GM21528 (cell line): ENCODE measurements at regions not wholly inside any gene's neighbourhood (a gene's known extent, or its start where the extent isn't known, plus 50 kb on each side); places are given as distances from the start of the nearest gene placed in this dataset.

Source experiments
- ATAC-seq: cut with Tn5 transposase; IDR thresholded peaks from one replicate; pipeline ENCODE4 v1.9.1; 2021; ENCODE audit warnings: mild to moderate bottlenecking, moderate library complexity; ENCODE audit not compliant: unreplicated experiment, low FRiP score

DNA sequence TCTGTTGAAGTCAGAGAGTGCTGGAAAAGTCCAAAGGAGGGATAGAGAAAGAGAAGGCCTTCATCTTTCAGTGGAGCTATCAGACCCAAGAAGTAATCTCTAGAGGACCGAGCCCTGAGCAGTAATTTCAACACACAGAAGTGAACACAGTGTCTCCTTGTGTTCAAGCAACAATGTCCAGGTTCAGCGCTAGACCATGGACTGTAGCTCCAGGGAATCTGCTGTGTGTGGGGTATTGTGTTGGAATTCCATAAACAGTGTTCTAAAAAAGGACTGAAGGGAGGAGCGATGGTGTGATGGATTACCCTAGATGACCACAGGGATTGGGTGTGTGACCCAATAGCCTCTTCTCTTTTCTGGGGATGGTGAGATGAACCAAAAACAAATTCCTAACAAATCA, 165.9 kb downstream of the BLID start:
- no peak for ATAC-seq

DNA sequence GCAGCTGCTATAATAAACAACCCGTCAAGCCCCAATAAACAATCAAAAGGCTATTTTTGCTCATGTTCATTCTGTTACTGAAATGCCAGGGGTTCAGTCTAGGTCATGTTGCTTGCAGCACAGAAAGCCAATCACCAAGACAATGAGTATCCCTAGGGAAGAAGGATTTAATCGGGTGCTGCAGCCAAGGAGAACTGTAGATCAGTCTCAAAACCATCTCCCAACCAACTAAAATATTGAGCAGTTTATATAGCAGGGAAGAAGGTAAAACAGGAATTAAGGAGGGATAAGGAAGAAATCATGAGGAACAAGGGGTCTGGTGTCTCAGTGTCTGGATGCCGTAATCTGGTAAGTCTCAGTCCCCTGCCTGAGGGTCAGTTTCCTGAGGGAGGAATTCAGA, 169.5 kb downstream of the BLID start:
- no peak for ATAC-seq

DNA sequence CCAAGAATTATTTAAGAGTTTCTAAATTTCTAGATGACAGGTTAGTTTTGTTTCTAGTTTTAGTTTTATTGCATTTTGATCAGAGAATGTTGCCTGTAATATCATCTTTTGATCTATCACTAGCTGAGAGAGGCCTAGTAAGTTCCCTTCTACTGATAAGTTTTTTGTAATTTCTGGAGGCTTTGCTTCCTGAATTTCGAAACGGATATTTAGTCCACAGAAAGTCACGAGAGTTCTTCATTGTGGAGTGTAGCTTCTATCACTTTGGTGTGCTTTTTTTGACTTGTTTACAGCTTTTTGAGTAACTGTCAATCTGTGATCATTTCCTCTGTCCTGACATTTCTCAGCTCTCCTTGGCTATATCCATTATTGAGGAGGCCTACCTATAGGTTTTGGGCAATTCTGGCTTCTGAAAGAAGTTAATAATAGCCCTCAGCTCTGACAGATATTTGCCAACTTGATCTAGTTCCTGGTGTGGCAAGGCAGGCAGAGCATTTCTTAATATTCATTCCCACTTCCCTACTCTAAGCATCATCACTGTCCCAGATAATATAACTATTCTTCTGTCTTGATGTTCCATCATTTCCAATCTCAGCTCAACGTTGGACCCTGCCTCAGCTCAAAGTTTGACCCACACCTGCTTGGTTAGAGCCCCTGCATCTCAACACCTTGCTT, 171.3 kb downstream of the BLID start:
- ATAC-seq: no peak

DNA sequence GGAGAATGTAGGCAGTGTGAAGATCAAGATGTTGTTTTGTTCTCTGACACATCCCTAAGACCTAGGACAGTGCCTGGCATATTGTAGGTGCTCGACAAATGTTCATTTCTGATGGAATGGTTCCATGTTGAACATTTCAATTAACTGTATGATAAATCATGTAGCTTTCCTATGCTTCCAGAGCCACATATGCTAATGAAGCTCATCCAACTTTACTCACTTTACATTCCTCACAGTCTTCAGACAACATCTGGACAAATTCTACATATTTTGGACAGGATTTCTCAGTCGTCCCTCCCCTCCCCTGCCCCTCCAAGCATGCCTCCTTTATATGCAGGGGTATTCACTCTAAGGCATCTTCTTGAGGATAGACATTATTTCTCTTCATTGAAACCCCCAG, 177.9 kb downstream of the BLID start:
- ATAC-seq: no peak

DNA sequence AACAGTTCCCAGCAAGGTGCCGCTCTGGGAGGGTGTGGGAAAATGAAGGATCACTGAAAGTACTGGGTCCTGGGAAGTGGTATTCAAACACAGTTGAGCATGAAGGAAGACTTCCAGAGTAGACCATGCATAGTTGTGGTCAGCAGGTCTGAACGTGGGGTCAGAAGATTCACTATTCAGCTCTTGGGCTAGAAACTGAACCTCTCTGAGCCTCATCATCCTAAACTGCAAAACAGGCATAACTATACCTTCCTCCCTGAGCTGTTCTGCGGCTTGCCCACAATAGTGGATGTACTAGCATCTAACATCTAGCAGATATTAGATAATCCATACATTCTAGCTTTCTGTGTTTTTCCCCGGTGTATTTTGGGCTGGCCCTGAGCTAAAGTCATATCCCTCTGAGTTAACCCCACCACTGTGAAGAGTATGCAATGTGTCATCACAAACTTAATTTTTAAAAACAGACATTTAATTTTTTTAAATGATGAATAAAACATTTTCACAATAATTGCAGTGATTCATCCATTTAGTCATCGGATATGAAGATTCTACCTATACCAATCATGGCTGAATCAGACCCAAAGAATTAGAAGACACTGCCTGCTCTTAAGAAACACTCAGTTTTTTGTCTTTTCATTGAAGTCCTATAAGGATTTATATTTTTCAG, 179.1 kb downstream of the BLID start:
- no peak for ATAC-seq

DNA sequence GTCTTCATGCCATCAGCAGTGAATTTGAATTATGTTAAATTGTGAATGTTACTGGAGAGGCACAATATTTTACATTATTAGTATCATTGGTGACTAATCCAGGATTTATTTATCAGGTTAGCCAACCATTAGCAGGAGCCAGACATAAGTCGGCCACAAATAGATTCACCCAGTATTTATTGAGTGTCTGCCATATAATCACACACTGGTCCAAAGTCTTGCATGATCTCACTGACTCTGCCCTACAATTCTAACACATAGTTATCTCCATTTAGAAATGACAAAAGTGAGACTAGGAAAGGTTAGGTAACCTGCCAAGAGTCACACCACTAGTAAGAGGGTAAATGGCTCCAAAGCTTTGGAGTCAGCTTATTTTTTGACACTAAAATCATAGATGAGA, 179.6 kb downstream of the BLID start:
- no peak for ATAC-seq

DNA sequence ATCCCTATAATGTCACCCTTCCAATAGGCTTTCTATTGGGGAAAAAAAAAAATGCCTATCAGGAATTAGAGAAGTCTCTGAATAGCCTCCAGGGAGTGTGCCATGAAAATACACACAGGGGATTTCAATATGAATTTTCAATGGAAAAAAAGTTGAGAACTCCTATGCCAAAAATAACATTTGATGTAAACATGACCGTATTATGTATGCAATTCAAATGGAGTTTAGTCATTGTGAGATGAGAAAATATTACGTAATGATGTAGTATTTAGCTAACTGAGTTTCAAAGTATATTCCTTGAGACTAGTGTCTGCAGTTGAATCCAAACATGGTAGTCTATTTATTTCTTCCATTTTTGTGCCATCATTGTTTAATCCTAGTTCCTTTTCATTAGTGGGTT, 182.3 kb downstream of the BLID start:
- no peak for ATAC-seq

DNA sequence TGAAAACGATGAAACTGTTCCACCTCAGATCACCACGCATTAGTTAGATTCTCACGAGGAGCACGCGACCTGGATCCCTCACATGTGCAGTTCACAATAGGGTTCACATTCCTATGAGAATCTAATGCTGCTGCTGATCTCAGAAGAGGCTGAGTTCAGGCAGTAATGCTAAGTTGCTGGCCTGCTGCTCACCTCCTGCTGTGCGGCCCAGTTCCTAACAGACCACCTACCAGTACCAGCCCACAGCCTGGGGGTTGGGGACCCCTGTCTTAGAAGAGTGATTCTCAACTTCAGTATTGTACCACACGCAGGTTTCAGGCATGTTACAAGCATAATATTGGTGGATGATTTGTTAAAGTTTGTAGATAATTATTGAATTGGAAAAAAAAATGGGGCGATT, 182.7 kb downstream of the BLID start:
- ATAC-seq: no peak

DNA sequence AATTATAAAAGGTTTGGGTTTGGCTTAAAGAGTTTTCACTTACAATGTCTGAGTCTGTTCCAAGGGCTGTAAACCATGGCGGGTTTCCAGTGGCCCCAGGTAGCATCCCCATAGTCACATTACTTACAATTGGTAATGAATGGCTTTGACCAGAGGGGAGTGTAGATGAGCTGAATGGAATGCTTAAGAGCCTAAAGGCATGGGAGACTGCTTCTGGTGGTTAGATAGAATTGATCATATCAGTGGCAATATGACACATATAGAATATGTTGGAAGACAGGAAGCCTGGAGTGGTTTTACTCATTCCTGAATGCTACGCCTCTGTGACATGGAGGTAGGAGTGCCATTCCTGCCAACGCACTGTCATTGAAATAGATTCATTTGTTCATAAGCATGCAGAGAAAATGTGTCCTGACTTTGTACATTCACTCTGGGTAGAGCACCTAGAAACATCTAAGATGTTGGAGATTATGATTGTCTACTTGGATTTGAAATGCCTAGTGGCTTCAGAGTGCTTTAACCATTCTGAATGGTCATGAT, 183.3 kb downstream of the BLID start:
- ATAC-seq: no peak

DNA sequence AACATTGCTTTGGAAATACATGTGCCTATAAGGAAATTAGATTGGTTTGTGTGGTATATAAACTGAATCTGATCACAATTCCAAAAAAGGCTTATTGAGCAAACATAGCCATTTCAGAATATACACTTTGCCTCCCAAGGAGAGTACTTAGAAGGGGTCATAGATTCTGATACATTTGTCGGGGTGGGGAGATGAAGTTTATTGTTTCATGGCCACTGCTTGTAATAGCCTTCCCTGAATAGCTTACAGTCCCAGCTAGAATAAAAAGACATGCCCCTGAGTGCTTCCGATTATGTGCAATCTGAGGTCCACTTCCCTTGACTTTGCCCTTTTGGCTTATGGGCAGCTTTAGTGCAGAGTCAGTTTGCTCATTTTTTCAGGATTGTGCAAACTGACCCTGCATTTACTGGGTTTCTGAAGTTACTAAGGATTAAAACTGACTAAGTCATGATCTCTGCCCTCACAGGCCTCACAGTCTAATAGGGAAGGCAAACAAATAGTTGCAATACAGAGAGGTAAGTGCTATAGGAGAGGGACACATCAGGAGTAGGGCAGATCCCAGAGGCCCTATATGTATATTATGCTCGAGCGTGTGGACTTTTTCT, 184.2 kb downstream of the BLID start:
- ATAC-seq: no peak

DNA sequence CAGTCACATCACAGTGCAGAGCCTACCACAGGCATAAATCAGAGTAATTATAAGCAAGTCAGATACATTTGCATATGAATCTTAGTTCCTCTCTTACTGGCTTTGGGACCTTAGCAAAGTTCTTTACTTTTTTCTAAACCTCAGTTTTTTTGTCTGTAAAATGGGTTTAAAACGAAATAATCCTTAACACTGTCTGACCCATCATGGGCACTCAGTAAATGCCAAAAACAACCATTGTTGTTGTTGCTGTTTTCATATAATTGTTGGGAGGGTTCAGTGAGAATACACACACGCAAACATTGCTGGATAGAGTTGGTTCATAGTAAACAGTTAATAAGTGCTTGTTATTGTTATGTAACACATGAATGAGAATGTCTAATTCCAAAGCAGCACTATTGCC, 184.9 kb downstream of the BLID start:
- no peak for ATAC-seq

DNA sequence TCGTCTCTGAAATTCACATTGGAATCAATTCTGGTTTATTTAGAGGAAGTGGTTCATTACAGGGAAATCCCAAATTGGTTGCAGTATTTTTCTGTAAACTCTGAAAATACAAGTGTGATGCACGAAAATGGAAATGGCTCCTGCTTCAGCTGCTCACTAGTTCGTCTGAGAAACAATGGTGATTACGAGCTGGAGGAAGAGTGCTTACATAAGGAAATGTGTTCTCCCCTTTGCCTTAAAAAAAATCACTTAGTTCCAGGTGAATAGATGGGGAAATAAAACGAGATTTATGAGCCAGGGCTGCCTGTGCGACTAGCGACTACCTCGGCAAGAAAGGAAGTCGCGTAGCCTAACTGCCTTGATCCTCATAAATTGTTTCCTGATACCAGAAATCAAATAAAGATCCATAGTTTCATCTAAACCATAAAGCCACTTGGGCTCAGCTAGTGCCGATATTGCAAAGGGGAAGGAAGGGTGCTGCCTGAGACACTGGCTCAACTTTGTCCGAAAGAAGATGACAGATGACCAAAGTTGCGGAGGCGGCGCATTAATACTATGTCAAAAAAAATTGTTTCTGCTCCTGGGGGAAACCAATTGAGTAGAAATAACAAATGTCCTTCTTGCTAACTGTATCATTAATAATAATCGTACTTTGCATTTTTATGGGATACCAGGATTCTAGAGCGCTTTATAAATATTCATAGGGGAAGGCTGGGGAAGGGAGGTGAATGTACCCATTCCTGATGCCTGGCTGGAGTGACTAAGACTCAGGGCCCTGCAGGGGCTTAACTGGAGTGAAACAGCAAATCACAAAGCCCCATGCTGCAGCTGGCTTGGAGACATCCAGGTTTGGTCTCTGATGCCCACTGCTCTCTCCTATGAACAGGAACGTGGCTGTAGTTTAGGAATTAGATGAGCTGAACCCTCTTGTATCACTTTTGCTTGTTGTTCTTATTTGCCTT, 185.7 kb downstream of the BLID start:
- ATAC-seq: no peak

DNA sequence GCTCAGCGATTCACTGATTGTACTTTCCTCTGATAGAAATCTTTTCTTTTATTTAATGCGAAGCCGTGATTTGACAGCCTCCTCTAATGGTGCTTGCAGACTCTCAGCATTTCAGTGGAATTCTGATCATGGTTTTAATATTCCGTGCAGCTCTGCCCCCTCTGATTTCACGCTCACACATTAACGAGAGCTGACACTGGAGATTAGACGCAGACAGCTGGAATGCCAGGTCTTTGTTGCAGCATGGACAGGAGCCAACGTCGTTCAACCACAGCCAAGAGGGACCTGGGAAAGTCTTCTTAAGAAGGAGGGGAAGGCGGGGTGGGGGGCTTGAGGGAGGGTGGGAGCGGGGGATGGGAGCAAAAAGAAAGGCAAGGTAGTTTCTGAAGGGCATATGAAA, 186.4 kb downstream of the BLID start:
- ATAC-seq: no peak

DNA sequence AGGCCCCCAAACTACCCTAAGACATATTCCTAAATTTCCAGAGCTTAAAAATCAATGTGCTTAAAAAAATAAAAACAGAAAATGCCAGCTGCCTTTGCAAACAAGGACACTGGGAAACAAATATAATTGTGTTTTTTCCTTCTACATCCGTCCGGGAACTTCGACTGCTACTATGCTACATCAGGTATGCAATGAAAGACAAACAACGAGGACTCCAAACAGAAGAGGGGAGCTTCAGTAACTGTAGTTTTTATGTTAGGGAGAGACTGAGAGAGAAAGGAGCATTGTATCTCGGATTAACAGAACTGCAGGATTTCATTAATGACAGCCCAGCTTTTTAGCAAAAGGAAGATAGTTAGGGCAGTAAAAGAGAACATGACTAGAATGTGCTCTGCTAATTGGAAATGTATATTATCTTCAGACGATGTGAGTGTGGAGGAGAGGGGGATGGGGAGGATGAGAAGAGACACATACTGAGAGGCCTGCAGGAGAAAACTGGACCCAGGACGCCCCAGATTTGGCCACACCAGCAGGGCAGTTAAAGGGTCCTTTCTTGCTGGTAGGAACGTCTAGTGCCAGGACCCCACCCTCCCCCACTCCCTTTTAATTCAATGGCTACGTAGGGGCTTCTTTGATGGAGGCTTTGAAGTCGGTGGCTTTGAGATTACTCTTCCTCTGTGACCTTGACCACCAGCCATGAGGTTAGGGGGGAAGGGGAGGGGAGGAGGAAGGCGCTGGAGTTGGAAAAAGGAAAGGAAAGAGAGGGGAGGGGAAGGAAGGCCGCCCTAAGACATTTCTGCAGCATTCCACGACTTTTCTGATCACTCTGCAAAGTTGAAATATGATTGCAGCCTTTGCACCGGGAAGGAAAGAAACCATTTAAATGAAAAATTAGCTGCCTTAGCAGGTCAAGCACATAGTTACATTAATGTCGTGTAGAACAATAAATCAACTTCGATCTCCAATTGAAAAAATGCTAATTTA, 187.1 kb downstream of the BLID start:
- ATAC-seq: no peak

DNA sequence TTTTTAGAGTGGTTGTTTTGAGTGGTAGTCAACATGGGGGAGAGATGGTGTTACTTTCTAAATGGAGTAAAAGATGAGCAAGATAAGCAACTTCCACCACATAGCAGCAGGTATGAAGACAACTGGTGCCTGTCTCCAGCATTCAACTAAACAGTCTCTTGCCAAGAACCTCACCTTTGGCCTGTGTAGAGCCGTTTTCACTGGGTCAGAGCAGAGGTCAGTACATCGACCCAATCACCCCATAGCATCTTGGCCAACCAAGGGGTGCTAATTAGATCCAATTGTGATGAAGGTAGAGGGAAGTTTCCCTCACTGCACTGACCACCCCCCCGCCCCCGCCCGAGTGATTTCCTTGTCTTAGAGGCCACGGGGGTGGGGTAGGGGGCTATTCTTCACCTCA, 188.2 kb downstream of the BLID start:
- no peak for ATAC-seq

DNA sequence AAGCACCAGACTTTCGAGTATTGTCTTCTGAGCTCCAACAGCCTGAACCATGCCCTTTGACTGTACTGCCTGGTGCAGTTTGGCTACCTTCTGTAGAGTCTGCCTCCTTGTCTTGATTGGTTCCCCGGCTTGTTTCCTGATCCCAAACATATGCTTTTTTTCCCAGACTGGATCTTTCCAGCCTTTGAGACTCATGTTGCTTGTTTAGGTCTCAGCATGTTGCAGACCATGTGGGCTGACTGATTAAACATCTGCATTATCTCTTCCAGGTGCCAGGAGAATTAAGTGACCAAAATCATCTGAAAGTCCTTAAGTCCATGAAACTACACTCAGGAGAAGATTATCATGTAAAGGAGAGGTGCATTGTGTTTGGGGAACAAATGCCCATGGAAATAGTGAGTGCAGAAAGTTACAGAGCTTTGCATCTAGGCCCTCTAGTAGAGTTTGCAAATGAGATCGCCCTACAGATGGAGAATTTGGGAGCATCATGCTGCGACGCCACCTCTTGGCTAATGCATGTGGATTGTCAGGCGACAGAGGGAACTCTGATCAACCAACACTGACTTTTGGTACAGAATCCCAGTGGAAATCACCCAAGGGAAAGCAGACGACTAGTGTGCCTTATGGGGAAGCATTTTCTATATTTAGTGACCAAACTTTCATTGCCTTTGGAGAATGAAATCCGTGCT, 188.8 kb downstream of the BLID start:
- no peak for ATAC-seq

DNA sequence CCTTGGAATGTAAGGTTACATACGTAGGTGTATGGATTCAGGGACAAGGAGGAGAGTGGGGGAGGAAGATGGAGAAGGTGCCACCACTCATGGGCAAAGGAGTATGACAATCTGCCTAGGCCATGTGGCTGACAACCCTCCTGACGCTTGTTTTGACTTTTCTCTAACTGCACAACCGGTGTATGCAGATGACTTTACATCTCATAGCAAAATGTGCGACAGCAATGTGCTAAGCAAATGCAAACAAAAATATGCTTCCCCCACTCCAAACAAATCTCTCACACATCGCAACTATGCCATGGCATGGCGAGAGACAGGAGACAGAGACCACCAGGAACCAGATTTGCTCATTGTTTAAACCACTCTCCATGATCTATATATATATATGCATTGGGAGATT, 191.8 kb downstream of the BLID start:
- no peak for ATAC-seq

DNA sequence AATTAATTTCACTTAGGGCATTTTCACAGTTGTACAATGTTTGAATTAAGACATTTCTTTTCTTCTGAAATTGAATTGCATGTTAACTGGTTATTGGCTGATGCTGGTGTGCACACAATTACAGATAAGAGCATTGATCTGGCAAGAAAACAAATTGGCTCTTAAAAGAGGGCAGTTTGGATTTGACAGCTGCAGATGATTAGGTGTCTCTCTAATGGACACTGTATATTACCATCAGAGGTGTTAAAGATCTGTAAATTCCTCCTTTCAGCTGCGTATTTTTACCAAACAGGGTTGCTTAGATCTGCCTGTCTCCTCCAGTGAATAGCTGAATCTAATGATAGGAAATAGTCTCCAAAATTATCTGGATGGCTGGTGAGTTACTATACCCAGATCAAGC, 198.5 kb downstream of the BLID start:
- ATAC-seq: no peak

DNA sequence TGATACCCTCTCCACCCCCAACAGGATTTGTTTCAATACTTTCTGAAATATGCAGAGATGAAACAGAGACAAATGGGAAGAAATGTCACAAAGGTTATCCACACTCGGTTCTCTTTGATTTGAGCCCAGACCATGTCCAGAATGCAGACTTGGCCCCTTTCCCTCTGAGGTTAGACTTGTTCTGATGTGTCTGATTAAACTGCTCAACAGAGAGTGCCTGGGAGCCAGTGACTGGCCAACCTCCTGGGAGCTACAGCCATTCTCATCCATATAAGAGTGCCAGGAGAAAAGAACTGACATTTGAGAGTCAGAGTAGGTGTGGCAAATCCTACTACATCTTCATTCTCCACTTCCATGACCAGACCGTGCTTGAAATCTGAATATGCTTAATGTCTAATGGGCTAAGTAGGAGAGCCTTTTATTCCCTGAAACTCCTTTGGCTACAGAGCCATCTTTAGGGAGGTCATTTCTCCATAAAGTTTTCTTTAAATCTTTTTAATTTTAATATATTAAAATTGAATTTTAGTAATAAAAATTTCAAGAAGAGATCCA, 201.4 kb downstream of the BLID start:
- ATAC-seq: no peak
